ENCODE measurements at regions not wholly inside any gene's neighbourhood (a gene's known extent, or its start where the extent isn't known, plus 50 kb on each side); places are given as distances from the start of the nearest gene placed in this dataset.

DNA sequence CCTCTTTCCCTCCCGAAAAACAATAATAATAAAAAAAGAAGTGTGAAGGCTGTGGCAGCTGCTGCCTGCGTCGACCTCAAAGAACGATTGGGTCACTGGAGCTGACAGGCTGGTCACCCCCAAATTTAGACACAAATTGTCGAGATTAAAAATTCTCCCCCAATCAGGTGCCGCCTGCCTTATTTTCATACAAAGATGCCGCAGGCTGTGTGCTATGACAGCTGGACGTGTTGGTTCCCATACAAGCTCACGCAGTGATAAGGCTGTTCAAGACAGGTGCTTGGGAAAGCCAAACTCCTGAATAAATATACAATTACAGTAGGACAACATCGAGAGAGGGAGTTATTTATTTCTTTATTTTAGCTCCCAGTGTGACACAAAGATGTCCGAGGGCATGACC is 1041.8 kb downstream of the VRK1 start:
- DNase-seq, result no peak

GRCh38 chr14:97840159-97840558 is 1043.0 kb downstream of the VRK1 start:
- DNase-seq, result no peak

GRCh38 chr14:97841762-97842161 is 1044.6 kb downstream of the VRK1 start:
- DNase-seq, result no peak

- DNase-seq, result no peak
Observed at GRCh38 chr14:97843066-97843465, 1045.9 kb downstream of the VRK1 start.

DNA sequence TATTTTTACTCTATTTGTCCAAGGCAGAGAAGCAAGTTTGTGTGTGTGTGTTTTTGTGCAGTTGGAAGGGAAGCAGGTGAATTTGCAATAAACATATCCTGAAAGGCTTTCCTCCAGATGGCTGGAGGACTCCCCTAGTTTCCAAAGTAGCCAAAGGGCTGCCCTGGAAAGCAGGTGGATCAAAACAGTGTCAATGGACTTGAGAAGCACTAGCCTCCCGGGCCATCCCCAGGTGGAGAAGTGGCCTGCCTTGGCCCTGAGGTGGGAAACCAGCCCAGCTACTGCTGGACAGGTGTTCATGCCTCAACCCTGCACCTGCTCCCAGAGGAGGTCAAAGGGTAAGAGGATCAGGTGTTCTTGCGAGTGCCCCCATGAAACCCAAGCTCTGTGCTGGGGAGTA is 1046.9 kb downstream of the VRK1 start:
- DNase-seq, result no peak

- no peak for DNase-seq
Observed at GRCh38 chr14:97846156-97846555, 1049.0 kb downstream of the VRK1 start.

- no peak for DNase-seq
Observed at GRCh38 chr14:97848317-97848980, 1051.3 kb downstream of the VRK1 start.

DNA sequence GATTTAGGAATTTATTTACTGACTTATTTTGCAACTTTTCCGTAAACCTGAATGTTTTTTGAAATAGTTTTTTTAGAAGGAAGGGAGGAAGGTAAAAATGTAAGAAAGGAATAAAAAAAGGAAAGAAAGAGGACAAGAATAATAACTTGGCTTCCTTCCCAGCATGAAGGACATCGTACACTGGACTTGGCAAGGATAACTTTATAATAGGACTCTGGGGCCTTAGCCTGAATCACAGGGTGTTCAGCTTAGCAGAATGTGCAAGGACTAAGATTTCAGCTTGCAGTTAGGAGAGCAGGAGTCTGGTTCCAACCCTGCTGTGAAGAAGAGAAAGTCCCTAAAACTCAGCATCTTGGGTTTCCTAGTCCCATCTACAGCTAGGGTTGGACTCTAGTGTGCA is 1053.3 kb downstream of the VRK1 start:
- no peak for DNase-seq

DNA sequence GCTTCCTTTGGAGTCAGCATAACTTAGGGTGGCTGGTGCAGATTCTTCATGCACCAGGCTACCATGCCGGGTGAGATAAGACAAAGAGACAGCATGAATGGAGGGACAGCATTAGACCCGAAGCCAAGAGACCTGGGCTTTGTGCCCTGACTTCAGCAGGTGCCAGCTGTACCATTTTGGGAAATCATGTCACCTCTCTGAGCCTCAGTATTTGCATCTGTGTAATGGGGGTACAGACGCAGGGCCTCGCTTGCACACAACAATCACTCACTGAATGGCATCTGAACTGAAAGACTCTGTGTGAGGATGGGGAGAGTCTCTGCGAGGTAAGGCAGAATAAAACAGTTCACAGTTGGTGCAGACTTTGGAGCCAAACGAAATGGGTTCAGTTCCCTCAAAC is 1053.7 kb downstream of the VRK1 start:
- no peak for DNase-seq

- no peak for DNase-seq
Observed at GRCh38 chr14:97851428-97851995, 1054.3 kb downstream of the VRK1 start.

DNA sequence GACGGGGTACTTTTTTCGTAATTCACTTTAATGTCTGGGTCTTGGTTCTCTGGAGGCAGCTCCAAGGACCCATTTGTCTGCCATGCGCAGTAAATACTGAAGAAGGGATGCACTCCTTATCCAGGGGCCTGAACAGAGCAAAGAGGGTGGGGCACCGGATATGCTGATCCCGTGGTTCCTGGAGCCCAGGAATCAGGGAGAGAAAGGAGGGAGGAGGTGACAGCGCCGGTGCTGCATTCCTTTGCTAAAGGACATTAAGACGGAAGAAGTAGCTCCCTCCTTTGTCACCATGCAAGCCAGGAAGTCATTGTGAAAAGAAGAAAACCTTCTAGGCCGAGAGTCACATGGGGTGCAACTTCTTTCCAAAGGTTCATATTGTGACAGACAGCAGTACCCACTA is 1057.7 kb downstream of the VRK1 start:
- DNase-seq, result no peak

- DNase-seq, result no peak
Observed at GRCh38 chr14:97866195-97866594, 1069.0 kb downstream of the VRK1 start.

DNA sequence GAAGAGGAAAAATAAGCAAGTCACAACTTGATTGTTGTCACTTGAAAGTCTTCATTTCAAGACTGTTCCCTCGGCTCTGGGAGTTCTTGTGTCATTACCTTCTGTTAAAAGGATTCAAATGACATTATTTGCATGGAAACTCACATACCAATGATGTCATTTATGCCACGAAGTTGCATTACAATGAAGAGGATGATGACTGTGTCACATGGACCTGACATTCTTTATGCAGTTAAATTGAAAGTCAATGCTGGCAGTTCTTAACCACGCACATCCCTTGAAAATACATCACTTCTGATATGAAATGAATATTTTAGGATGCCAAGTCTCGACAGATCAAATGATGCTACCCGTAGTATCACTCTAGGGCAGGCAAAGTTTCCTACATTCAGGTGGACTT is 1069.5 kb downstream of the VRK1 start:
- DNase-seq, result no peak

DNA sequence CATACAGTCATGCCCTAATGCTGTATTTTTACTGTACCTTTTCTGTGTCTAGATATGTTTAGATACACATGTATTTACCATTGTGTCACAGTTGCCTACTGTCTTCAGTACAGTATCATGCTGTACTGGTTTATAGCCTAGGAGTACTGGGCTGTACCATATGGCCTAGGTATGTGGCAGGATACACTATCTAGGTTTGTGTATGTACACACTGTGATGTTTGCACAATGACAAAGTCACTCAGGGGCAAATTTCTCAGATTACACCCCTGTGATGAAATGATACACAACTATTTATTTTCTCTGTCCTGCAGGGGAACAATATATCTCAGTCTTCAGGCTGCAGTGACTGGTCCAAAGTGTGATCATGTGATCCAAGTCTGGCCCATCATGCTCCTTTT is 1076.1 kb downstream of the VRK1 start:
- DNase-seq, result no peak

DNA sequence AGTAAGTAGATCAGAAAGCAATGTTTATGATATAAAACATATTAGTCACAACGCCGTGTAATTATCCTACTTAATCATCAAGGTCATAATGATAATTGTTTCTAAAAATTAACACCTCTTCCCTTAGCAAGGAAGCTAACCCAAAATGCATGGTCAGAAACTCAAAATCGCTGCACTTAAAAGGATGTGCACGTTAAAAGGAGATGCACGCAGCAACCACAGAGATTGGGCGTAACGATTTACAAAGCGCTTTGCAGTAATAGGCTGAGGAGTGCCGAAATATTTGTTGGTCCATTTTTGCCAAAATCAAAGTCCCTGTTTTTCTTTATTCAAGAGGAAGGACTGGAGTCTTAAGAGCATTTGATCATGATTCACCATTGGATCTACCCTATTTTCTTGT is 1077.2 kb downstream of the VRK1 start:
- DNase-seq, result no peak

GRCh38 chr14:97878206-97878605 is 1081.0 kb downstream of the VRK1 start:
- no peak for DNase-seq

GRCh38 chr14:97878727-97879126 is 1081.5 kb downstream of the VRK1 start:
- no peak for DNase-seq

DNA sequence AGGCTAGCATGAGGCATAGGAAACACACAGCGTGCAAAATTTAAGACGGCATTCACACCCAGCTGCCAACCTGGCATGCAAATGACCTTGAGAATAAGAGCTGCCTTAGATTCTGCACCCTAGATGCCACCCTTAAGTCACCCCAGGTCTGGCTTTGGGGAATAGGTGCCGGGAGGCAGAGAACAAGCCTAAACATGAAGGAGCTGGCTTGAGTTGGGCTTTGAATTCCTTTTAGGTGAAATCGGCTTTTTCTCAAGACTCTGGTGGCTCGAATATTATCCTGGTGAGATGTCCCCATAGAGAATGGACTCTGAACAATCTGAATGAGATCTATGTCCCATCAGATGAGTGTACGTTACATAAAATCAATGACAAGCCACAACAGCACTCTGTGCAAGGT is 1090.5 kb downstream of the VRK1 start:
- DNase-seq, result no peak

DNA sequence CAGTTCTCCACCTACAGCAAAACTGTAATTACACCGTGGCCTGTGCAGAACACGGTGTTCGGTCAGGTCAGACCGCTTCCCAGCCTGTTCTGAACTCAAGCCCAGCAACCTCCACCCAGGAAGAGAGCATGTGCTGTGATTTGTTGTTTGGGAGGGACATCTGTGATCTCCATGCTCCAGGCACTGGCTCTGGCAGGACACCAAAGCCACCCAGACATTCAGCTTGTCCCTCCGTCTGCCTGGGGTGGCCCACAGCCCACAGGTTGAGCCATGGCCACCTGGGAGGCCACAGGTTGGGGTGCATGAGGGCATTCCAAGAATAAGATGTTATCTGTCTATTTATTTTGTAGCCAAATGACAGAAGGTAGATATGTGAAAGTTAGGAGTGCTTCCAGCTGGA is 1091.1 kb downstream of the VRK1 start:
- DNase-seq, result no peak

GRCh38 chr14:97891515-97891914 is 1094.3 kb downstream of the VRK1 start:
- DNase-seq, result no peak

- DNase-seq, result no peak
Observed at GRCh38 chr14:97894552-97894951, 1097.4 kb downstream of the VRK1 start.

DNA sequence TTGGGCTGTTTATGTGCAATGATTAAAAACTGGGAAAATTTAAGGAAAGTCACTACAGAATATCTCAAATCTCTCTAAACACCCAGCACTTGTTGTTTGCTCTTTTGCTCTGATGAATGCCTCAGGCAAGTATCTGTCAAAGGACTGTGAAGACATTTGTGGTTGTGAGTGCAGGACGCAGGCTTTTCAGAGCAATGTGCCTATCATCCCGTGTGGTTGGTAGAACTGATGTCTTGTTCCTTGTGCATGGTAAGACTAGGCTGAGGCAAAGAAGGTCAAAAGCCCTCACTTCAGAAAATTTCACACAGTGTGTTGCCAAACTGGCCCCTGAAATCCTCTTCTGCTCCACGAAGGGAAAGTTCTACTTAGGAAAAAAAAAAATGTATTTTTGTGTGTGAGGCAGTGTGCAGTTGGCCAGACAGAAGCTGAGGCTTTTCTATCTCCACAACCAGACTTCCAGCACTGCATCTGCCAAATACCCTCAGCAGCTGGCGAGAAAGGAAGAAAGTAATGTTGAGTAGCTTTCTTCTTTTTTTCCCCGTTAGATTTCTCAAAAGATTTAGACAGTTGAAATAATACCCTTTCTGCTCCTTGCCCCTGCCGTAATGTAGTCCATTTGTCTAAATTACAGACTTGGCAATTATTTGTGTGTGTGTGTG is 1103.1 kb downstream of the VRK1 start:
- no peak for DNase-seq

DNA sequence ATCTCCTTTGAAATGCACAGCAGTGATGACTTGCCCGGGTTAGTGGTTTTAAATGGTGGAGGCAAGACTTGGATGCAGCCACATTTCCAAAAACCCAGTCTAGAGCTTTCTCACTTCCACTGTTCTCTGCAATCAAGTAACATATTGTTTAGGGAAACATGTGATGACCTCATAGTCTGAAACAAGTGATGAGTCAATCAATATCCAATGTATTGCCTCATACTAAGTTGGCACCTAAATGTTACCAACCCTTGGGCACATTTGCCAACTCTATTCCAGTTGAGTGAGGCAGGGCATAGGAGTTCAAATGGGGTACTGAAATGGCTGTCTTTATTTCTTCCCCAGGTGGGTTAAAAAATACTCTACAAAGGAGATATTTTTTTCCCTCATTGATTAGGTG is 1105.4 kb downstream of the VRK1 start:
- no peak for DNase-seq

DNA sequence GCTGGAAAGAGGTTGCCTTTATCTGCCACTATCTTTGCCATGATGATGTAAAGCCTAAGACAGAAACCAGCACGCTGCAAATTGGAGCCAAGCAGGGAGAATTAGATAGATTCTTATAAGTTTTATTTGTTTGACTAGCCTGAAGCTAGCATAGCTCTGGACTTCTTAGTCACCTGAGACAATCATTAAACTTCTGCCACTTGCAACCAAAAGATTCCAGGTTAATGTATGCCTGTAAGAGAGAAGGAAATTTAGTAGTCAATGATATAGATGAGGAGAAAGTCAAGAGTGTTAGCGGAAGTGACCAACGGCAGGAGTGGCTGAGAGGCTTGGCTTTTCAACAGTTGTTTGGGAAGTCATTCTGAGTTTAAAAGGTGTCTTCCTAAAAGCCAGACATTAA is 1106.6 kb downstream of the VRK1 start:
- no peak for DNase-seq

DNA sequence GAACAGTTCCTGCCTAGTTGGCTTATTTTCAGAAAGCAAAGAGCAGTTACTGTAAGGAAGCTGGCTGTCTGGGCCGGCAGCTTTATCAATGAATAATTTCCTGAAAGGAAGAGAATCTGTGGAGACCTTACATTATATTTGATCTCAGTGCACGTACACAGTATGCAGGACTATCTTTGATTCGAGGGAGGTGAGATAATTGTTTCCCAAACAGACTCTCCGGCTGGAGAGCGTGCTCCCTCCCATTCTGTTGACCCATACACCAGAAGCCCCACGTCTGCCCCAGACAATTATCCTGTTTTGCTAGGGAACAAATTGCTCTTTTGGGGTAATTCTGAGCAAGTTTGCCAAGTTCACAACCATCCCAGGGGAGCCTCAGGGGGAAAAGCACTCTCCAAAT is 1115.0 kb downstream of the VRK1 start:
- DNase-seq, result no peak
